Astrocyte (in vitro differentiated cells and primary cell): ENCODE measurements at regions not wholly inside any gene's neighbourhood (a gene's known extent, or its start where the extent isn't known, plus 50 kb on each side); places are given as distances from the start of the nearest gene placed in this dataset.

Experiments
- DNase-seq: peaks from one replicate; pipeline ENCODE4 v3.0.0-alpha.2; 2010; ENCODE audit warnings: low read depth
- FAIRE-seq: peaks from 2 replicates; lab custom pipeline; 2011; peaks lifted over from hg19 to GRCh38; lab: Jason Lieb, UNC
- H2AFZ ChIP-seq: 2 replicates; pipeline ENCODE4 v1.6.0; 2012; ENCODE audit warnings: low read depth, low read length, inconsistent platforms
- H3K27ac ChIP-seq: 2 replicates; pipeline ENCODE4 v1.5.1; 2011; ENCODE audit warnings: low read depth, low read length, inconsistent platforms
- H3K27me3 ChIP-seq: 2 replicates; pipeline ENCODE4 v1.6.0; 2011; ENCODE audit warnings: low read length, inconsistent platforms; ENCODE audit not compliant: insufficient read depth
- H3K36me3 ChIP-seq: 2 replicates; pipeline ENCODE4 v1.5.1; 2011; ENCODE audit warnings: low read length, inconsistent platforms; ENCODE audit not compliant: insufficient read depth
- H3K4me1 ChIP-seq: 2 replicates; pipeline ENCODE4 v1.5.1; 2011; ENCODE audit warnings: low read length, inconsistent platforms; ENCODE audit not compliant: insufficient read depth
- H3K4me2 ChIP-seq: 2 replicates; pipeline ENCODE4 v1.6.0; 2012; ENCODE audit warnings: low read length, inconsistent platforms
- H3K4me3 ChIP-seq: 2 replicates; pipeline ENCODE4 v1.5.1; 2011; ENCODE audit warnings: low read depth, mild to moderate bottlenecking, low read length, inconsistent platforms; ENCODE audit not compliant: insufficient read depth
- H3K79me2 ChIP-seq: 2 replicates; pipeline ENCODE4 v1.6.0; 2012; ENCODE audit warnings: mild to moderate bottlenecking, low read length, inconsistent platforms; ENCODE audit not compliant: insufficient read depth
- H3K9ac ChIP-seq: 2 replicates; pipeline ENCODE4 v1.6.0; 2012; ENCODE audit warnings: mild to moderate bottlenecking, low read length, inconsistent platforms
- H3K9me3 ChIP-seq: 2 replicates; pipeline ENCODE4 v1.5.1; 2012; ENCODE audit warnings: low read depth, mild to moderate bottlenecking, low read length, inconsistent platforms; ENCODE audit not compliant: insufficient read depth
- H4K20me1 ChIP-seq: 2 replicates; pipeline ENCODE4 v1.6.0; 2012; ENCODE audit warnings: low read length, inconsistent platforms; ENCODE audit not compliant: insufficient read depth
- H3K27ac Mint-ChIP-seq: one replicate; pipeline ENCODE4 v1.8.0; 2021; ENCODE audit warnings: mild to moderate bottlenecking, mixed read lengths; ENCODE audit not compliant: unreplicated experiment
- H3K27me3 Mint-ChIP-seq: one replicate; pipeline ENCODE4 v1.8.0; 2021; ENCODE audit warnings: low read depth, mixed read lengths; ENCODE audit not compliant: unreplicated experiment
- H3K36me3 Mint-ChIP-seq: one replicate; pipeline ENCODE4 v1.8.0; 2021; ENCODE audit warnings: low read depth, mixed read lengths; ENCODE audit not compliant: unreplicated experiment
- H3K4me1 Mint-ChIP-seq: one replicate; pipeline ENCODE4 v1.8.0; 2021; ENCODE audit warnings: low read depth, mixed read lengths; ENCODE audit not compliant: unreplicated experiment
- H3K4me3 Mint-ChIP-seq: one replicate; pipeline ENCODE4 v1.8.0; 2021; ENCODE audit warnings: mild to moderate bottlenecking, moderate library complexity, mixed read lengths; ENCODE audit not compliant: unreplicated experiment
- H3K9me3 Mint-ChIP-seq: one replicate; pipeline ENCODE4 v1.8.0; 2021; ENCODE audit warnings: mild to moderate bottlenecking, mixed read lengths; ENCODE audit not compliant: unreplicated experiment
- CTCF ChIP-seq: IDR thresholded peaks from 2 replicates; pipeline ENCODE4 v1.5.1; 2011; ENCODE audit warnings: low read depth, mild to moderate bottlenecking, inconsistent platforms, low read length, moderate library complexity; ENCODE audit not compliant: insufficient read depth
- EZH2 ChIP-seq: IDR thresholded peaks from 2 replicates; pipeline ENCODE4 v1.6.1; 2012; ENCODE audit warnings: mild to moderate bottlenecking, low read length, inconsistent platforms; ENCODE audit not compliant: insufficient read depth

DNA sequence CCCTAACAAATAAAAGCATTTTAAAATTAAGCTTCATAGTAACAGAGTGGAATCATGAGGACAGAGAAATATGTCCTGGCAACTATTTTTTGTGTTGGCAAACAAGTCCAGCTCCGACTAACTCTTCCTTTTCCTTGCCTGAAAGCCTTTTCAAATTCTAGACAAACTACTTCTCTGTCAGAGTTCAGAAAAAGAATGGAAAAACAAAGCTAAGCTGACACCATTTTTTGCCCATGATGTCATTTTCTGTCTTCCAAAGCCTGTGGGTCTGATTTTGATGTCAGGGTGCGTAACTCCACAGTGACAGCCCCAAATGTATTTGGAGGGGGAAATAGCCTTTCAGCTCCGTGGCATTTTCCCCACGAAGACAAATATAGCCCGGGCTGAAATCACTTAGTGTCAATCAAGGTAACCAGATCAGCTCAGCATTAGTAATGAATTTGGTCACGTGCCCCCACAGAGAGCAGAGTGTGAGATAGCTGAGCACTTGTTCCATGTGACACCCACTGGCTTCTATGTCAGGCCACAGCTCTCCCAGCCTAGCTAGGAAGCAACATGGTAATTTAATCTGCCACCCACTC, 233.0 kb upstream of the SIX2 start:
- Histone ChIP-seq H3K4me2 (peak overlapping the region; percentile 44), H3K9ac (peak overlapping the region; percentile 5), H3K27ac (peak overlapping the region; percentile 68), H3K36me3 (no peaks in the 10 kb centered on the region), H3K4me3 (no peak overlapping the region), H3K79me2 (no peaks in the 10 kb centered on the region), H3K27me3 (no peaks in the 10 kb centered on the region), H3K4me1 (peaks cover 35% of the 10 kb centered on the region), H2AFZ (peak overlapping the region; percentile 24), H3K9me3 (no peaks in the 10 kb centered on the region), H4K20me1 (no peaks in the 10 kb centered on the region)
- peak; percentile 60 for DNase-seq
- Mint-ChIP-seq H3K4me1 (peaks cover 46% of the 10 kb centered on the region), H3K27me3 (no peaks in the 10 kb centered on the region), H3K4me3 (no peak overlapping the region), H3K9me3 (no peaks in the 10 kb centered on the region), H3K27ac (peak overlapping the region; percentile 93), H3K36me3 (no peaks in the 10 kb centered on the region)
- FAIRE-seq, result no peak
- TF ChIP-seq CTCF (no peak), EZH2 (no peak)

GRCh38 chr2:45241061-45241561, 231.9 kb upstream of the SIX2 start:
- no peak overlapping the region for H3K4me3 ChIP-seq
- FAIRE-seq, result no peak
- peak overlapping the region; percentile 68 for H3K27ac ChIP-seq
- H4K20me1 ChIP-seq, result no peaks in the 10 kb centered on the region
- H3K4me1 Mint-ChIP-seq, result peaks cover 46% of the 10 kb centered on the region
- no peaks in the 10 kb centered on the region for H3K79me2 ChIP-seq
- H3K4me3 Mint-ChIP-seq, result no peak overlapping the region
- H3K9me3 Mint-ChIP-seq, result no peaks in the 10 kb centered on the region
- no peaks in the 10 kb centered on the region for H3K27me3 Mint-ChIP-seq
- H3K4me2 ChIP-seq, result peak overlapping the region; percentile 47
- TF ChIP-seq CTCF (no peak), EZH2 (no peak)
- H3K4me1 ChIP-seq, result peaks cover 37% of the 10 kb centered on the region
- H2AFZ ChIP-seq, result peak overlapping the region; percentile 28
- H3K9me3 ChIP-seq, result no peaks in the 10 kb centered on the region
- peak overlapping the region; percentile 3 for H3K9ac ChIP-seq
- no peaks in the 10 kb centered on the region for H3K36me3 ChIP-seq
- H3K27ac Mint-ChIP-seq, result peak overlapping the region; percentile 93
- H3K27me3 ChIP-seq, result no peaks in the 10 kb centered on the region
- H3K36me3 Mint-ChIP-seq, result no peaks in the 10 kb centered on the region
- DNase-seq, result peak; percentile 50

GRCh38 chr2:45237850-45238542, 228.7 kb upstream of the SIX2 start:
- no peaks in the 10 kb centered on the region for H3K9me3 ChIP-seq
- Mint-ChIP-seq H3K36me3 (no peaks in the 10 kb centered on the region), H3K27me3 (no peaks in the 10 kb centered on the region), H3K9me3 (no peaks in the 10 kb centered on the region), H3K27ac (peak overlapping the region; percentile 55), H3K4me3 (no peak overlapping the region), H3K4me1 (peaks cover 43% of the 10 kb centered on the region)
- H3K9ac ChIP-seq, result peak overlapping the region; percentile 24
- FAIRE-seq (peak; percentile 75), DNase-seq (peak; percentile 96)
- peak overlapping the region; percentile 64 for H3K27ac ChIP-seq
- peak overlapping the region; percentile 64 for H3K4me2 ChIP-seq
- TF ChIP-seq EZH2 (no peak), CTCF (peak; percentile 40)
- H3K79me2 ChIP-seq, result no peaks in the 10 kb centered on the region
- H3K36me3 ChIP-seq, result no peaks in the 10 kb centered on the region
- H4K20me1 ChIP-seq, result no peaks in the 10 kb centered on the region
- H3K4me3 ChIP-seq, result no peak overlapping the region
- peaks cover 37% of the 10 kb centered on the region for H3K4me1 ChIP-seq
- H3K27me3 ChIP-seq, result no peaks in the 10 kb centered on the region
- peak overlapping the region; percentile 35 for H2AFZ ChIP-seq
